ENCODE measurements at regions not wholly inside any gene's neighbourhood (a gene's known extent, or its start where the extent isn't known, plus 50 kb on each side); places are given as distances from the start of the nearest gene placed in this dataset.

GRCh38 chr16:17578981-17579874 is 108.5 kb upstream of the XYLT1 start:
- H3K9me3 ChIP-seq (ENCODE audit: control insufficient read depth, low read length, poor library complexity, severe bottlenecking) = no peaks in the 10 kb centered on the region
- peak; percentile 70 for ATAC-seq
- Mint-ChIP-seq H3K4me3 (no peak overlapping the region), H3K36me3 (ENCODE audit: low read depth) (no peaks in the 10 kb centered on the region), H3K27me3 (no peaks in the 10 kb centered on the region), H3K4me1 (peaks cover 2% of the 10 kb centered on the region), H3K27ac (peak overlapping the region; percentile 47)
- DNase-seq = peak in 2 of 3 donors; percentile 16 to 47

DNA sequence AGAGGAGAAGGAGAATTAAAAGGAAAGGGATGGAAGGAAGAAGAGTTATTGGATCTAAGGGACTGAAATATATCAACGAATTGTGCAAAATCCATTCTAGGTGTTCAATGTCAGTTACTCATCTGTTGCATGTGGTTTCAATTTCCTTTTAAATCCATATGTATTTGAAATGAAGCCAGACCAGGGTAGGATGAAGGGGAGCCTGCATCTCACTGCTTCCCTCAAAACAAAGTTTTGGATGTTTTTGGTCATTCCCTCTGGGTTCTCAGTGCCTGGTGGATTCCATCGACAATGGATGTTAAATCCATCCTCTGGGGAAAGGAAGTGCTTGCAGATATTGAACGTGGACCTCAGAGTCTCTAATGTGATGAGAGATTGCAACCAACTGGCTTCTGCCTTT is 103.5 kb upstream of the XYLT1 start:
- no peak for ATAC-seq
- no peak for DNase-seq
- Mint-ChIP-seq H3K36me3 (ENCODE audit: low read depth) (no peaks in the 10 kb centered on the region), H3K27me3 (peaks cover 20% of the 10 kb centered on the region), H3K4me1 (peaks cover under 1% of the 10 kb centered on the region), H3K27ac (no peak overlapping the region), H3K4me3 (no peak overlapping the region)
- H3K9me3 ChIP-seq (ENCODE audit: control insufficient read depth, low read length, poor library complexity, severe bottlenecking) = no peaks in the 10 kb centered on the region

DNA sequence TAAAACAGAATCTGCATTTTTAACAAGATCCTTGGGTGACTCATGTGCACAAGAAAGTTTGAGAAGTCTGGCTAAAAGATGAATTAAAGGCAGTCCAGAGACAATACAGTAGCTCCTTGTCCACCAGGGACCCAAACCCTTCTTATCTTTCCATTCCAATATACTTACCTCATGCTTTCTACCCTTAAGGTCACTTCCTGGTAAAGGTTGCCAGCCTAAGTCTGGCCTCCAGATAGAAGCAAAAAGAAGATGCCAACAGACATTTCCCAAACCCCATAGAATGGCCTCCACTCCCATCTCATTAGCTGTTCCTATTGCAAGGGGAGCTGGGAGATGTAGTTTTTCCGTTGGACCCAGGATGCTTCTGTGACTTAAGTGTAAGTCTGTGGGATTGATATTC is 101.4 kb upstream of the XYLT1 start:
- H3K36me3 Mint-ChIP-seq (ENCODE audit: low read depth) = no peaks in the 10 kb centered on the region
- ATAC-seq = no peak
- DNase-seq = no peak
- no peak overlapping the region for H3K4me3 Mint-ChIP-seq
- no peak overlapping the region for H3K27ac Mint-ChIP-seq
- H3K27me3 Mint-ChIP-seq = peaks cover 23% of the 10 kb centered on the region
- no peaks in the 10 kb centered on the region for H3K9me3 ChIP-seq (ENCODE audit: control insufficient read depth, low read length, poor library complexity, severe bottlenecking)
- no peaks in the 10 kb centered on the region for H3K4me1 Mint-ChIP-seq

DNA sequence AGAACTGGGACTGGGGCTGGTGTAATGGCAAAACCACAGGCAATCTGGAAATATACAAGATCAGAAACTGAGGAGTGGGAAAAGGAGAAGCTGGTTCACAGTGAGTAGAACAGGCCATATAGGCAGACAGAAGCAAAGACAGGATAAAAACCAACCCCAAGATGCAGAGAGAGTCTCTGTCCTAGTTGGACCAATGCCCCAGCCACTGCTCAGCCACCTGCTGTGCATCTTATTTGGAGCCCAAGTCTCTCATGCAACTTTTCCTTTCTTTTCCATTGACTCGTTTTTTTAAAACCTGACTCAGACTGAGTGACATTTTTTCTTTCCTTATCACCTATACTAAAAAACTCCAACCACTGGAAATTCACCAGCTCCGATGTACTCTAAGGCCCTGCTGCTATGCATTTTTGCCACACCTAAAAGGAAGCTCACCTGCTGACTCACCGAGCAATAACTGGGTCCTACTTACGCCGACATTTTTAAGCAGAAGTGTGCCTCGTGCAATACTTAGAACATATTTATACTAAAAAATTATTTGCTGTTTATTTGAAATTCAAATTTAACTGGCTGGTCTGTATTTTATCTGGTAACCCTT is 100.8 kb upstream of the XYLT1 start:
- ATAC-seq (no peak), DNase-seq (no peak)
- no peaks in the 10 kb centered on the region for H3K9me3 ChIP-seq (ENCODE audit: control insufficient read depth, low read length, poor library complexity, severe bottlenecking)
- peaks cover 27% of the 10 kb centered on the region for H3K27me3 Mint-ChIP-seq
- H3K4me1 Mint-ChIP-seq = no peaks in the 10 kb centered on the region
- no peak overlapping the region for H3K4me3 Mint-ChIP-seq
- no peak overlapping the region for H3K27ac Mint-ChIP-seq
- H3K36me3 Mint-ChIP-seq (ENCODE audit: low read depth) = no peaks in the 10 kb centered on the region

GRCh38 chr16:17568239-17568638 is 97.5 kb upstream of the XYLT1 start:
- ATAC-seq (no peak), DNase-seq (no peak)
- Mint-ChIP-seq H3K27me3 (peaks cover 42% of the 10 kb centered on the region), H3K36me3 (ENCODE audit: low read depth) (no peaks in the 10 kb centered on the region), H3K4me1 (peaks cover 2% of the 10 kb centered on the region), H3K4me3 (no peak overlapping the region), H3K27ac (no peak overlapping the region)
- H3K9me3 ChIP-seq (ENCODE audit: control insufficient read depth, low read length, poor library complexity, severe bottlenecking) = no peaks in the 10 kb centered on the region

- no peak overlapping the region for H3K4me3 Mint-ChIP-seq
- no peak overlapping the region for H3K27ac Mint-ChIP-seq
- no peak for DNase-seq
Measured at GRCh38 chr16:17567455-17567854, 96.7 kb upstream of the XYLT1 start.

GRCh38 chr16:17566656-17567450 is 96.1 kb upstream of the XYLT1 start:
- no peaks in the 10 kb centered on the region for H3K36me3 Mint-ChIP-seq (ENCODE audit: low read depth)
- no peaks in the 10 kb centered on the region for H3K9me3 ChIP-seq (ENCODE audit: control insufficient read depth, low read length, poor library complexity, severe bottlenecking)
- no peak overlapping the region for H3K27ac Mint-ChIP-seq
- ATAC-seq (no peak), DNase-seq (no peak)
- peaks cover 54% of the 10 kb centered on the region for H3K27me3 Mint-ChIP-seq
- H3K4me1 Mint-ChIP-seq = peaks cover 2% of the 10 kb centered on the region
- H3K4me3 Mint-ChIP-seq = no peak overlapping the region

More at GRCh38 chr16:17567455-17567854, 96.7 kb upstream of the XYLT1 start:
- no peak for ATAC-seq
- H3K4me1 Mint-ChIP-seq = peaks cover 2% of the 10 kb centered on the region
- H3K36me3 Mint-ChIP-seq (ENCODE audit: low read depth) = no peaks in the 10 kb centered on the region
- peaks cover 50% of the 10 kb centered on the region for H3K27me3 Mint-ChIP-seq
- H3K9me3 ChIP-seq (ENCODE audit: control insufficient read depth, low read length, poor library complexity, severe bottlenecking) = no peaks in the 10 kb centered on the region

GRCh38 chr16:17566075-17566474 is 95.3 kb upstream of the XYLT1 start:
- H3K4me3 Mint-ChIP-seq = no peak overlapping the region
- ATAC-seq (no peak), DNase-seq (no peak)
- no peaks in the 10 kb centered on the region for H3K36me3 Mint-ChIP-seq (ENCODE audit: low read depth)
- no peaks in the 10 kb centered on the region for H3K9me3 ChIP-seq (ENCODE audit: control insufficient read depth, low read length, poor library complexity, severe bottlenecking)
- no peak overlapping the region for H3K27ac Mint-ChIP-seq
- H3K27me3 Mint-ChIP-seq = peaks cover 58% of the 10 kb centered on the region
- peaks cover 2% of the 10 kb centered on the region for H3K4me1 Mint-ChIP-seq

DNA sequence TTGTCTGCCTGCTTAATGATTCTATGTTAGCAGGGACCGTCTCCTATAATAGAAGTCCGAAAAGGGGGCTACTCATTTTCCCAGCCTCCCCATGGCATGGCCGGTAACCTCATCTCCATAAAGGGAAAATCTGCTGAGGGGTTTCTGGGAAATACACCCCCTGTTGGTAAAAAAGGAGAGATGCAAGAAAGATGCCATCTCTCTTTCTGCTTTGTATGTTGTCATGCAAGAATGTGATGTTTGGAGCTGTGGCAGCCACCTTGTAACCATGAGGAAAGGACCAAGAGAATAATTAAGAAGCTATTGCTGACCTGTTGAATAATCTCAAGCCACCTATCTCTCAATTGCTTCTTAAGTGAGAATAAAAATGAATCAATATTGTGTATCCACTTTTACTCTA is 94.8 kb upstream of the XYLT1 start:
- Mint-ChIP-seq H3K4me3 (no peak overlapping the region), H3K36me3 (ENCODE audit: low read depth) (no peaks in the 10 kb centered on the region), H3K4me1 (peaks cover 2% of the 10 kb centered on the region), H3K27me3 (peaks cover 56% of the 10 kb centered on the region), H3K27ac (no peak overlapping the region)
- ATAC-seq (no peak), DNase-seq (no peak)
- H3K9me3 ChIP-seq (ENCODE audit: control insufficient read depth, low read length, poor library complexity, severe bottlenecking) = no peaks in the 10 kb centered on the region

GRCh38 chr16:17564856-17565255 is 94.1 kb upstream of the XYLT1 start:
- no peaks in the 10 kb centered on the region for H3K36me3 Mint-ChIP-seq (ENCODE audit: low read depth)
- peaks cover 2% of the 10 kb centered on the region for H3K4me1 Mint-ChIP-seq
- H3K27ac Mint-ChIP-seq = no peak overlapping the region
- DNase-seq = no peak
- H3K9me3 ChIP-seq (ENCODE audit: control insufficient read depth, low read length, poor library complexity, severe bottlenecking) = no peaks in the 10 kb centered on the region
- no peak for ATAC-seq
- H3K27me3 Mint-ChIP-seq = peaks cover 52% of the 10 kb centered on the region
- H3K4me3 Mint-ChIP-seq = no peak overlapping the region

DNA sequence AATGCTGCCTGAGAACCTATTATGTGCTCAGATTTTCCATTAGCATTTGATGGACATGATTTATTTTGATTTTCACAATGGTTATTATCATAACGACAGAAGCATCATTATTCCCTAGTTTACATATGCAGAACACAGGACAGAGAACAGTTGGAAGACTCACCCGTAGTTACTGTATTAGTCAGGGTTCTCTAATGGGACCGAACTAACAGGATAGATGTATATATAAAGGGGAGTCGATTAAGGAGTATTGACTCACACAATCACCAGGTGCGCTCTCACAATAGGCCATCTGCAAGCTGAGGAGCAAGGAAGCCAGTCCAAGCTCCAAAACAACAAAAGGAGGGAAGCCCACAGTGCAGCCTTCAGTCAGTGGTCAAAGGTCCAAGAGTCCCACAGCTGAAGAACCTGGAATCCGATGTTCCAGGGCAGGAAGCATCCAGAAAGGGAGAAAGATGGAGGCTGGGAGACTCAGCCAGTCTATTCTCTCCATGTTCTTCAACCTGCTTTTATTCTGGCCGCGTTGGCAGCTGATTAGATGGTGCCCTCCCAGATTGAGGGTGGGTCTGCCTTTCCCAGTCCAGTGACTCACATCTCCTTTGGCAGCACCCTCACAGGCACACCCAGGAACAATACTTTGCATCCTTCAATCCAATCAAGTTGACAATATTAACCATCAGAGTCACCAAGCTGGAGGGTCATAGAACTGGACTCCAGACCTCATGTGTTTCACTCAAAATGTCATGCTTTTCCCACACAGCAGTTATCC is 92.7 kb upstream of the XYLT1 start:
- no peak overlapping the region for H3K4me3 Mint-ChIP-seq
- ATAC-seq = no peak
- no peak for DNase-seq
- no peaks in the 10 kb centered on the region for H3K36me3 Mint-ChIP-seq (ENCODE audit: low read depth)
- H3K4me1 Mint-ChIP-seq = peaks cover 2% of the 10 kb centered on the region
- peaks cover 55% of the 10 kb centered on the region for H3K27me3 Mint-ChIP-seq
- H3K27ac Mint-ChIP-seq = no peak overlapping the region
- H3K9me3 ChIP-seq (ENCODE audit: control insufficient read depth, low read length, poor library complexity, severe bottlenecking) = no peaks in the 10 kb centered on the region

GRCh38 chr16:17561056-17561455 is 90.3 kb upstream of the XYLT1 start:
- Mint-ChIP-seq H3K4me1 (peaks cover 2% of the 10 kb centered on the region), H3K27me3 (peaks cover 61% of the 10 kb centered on the region), H3K4me3 (no peak overlapping the region), H3K27ac (no peak overlapping the region), H3K36me3 (ENCODE audit: low read depth) (no peaks in the 10 kb centered on the region)
- DNase-seq (no peak), ATAC-seq (no peak)
- H3K9me3 ChIP-seq (ENCODE audit: control insufficient read depth, low read length, poor library complexity, severe bottlenecking) = no peaks in the 10 kb centered on the region

GRCh38 chr16:17560548-17560947 is 89.8 kb upstream of the XYLT1 start:
- DNase-seq (no peak), ATAC-seq (no peak)
- H3K27me3 Mint-ChIP-seq = peaks cover 63% of the 10 kb centered on the region
- H3K4me3 Mint-ChIP-seq = no peak overlapping the region
- no peaks in the 10 kb centered on the region for H3K36me3 Mint-ChIP-seq (ENCODE audit: low read depth)
- peaks cover 2% of the 10 kb centered on the region for H3K4me1 Mint-ChIP-seq
- no peak overlapping the region for H3K27ac Mint-ChIP-seq
- H3K9me3 ChIP-seq (ENCODE audit: control insufficient read depth, low read length, poor library complexity, severe bottlenecking) = no peaks in the 10 kb centered on the region

All from T-helper 17 cell (primary cell).